Adipocyte (in vitro differentiated cells): ENCODE measurements at regions not wholly inside any gene's neighbourhood (a gene's known extent, or its start where the extent isn't known, plus 50 kb on each side); places are given as distances from the start of the nearest gene placed in this dataset.
"Not testable (repeated sequence)": the region's sequence is repeated elsewhere in the genome, so short reads cannot be mapped to it uniquely, and the experiment has no call there.

Experiments
- DNase-seq: peaks from one replicate; pipeline ENCODE4 v3.0.0-alpha.2; 2015; ENCODE audit warnings: low read depth
- H3K27me3 ChIP-seq: replicated peaks from 2 replicates; pipeline ENCODE4 v1.7.0; 2013; ENCODE audit warnings: mild to moderate bottlenecking, low read length, moderate library complexity; ENCODE audit not compliant: control insufficient read depth, insufficient read depth
- H3K36me3 ChIP-seq: 2 replicates; pipeline ENCODE4 v1.7.0; 2013; ENCODE audit warnings: low read length, mild to moderate bottlenecking, moderate library complexity; ENCODE audit not compliant: control insufficient read depth, insufficient read depth, severe bottlenecking
- H3K4me1 ChIP-seq: 2 replicates; pipeline ENCODE4 v1.7.0; 2013; ENCODE audit warnings: mild to moderate bottlenecking, low read length, moderate library complexity; ENCODE audit not compliant: control insufficient read depth, insufficient read depth
- H3K4me3 ChIP-seq: 2 replicates; pipeline ENCODE4 v1.7.0; 2013; ENCODE audit warnings: mild to moderate bottlenecking, low read length, moderate library complexity
- H3K9ac ChIP-seq: 2 replicates; pipeline ENCODE4 v1.7.0; 2013; ENCODE audit warnings: mild to moderate bottlenecking, low read length, moderate library complexity
- H3K9me3 ChIP-seq: 2 replicates; pipeline ENCODE4 v1.7.0; 2013; ENCODE audit warnings: mild to moderate bottlenecking, low read length, moderate library complexity; ENCODE audit not compliant: control insufficient read depth

DNA sequence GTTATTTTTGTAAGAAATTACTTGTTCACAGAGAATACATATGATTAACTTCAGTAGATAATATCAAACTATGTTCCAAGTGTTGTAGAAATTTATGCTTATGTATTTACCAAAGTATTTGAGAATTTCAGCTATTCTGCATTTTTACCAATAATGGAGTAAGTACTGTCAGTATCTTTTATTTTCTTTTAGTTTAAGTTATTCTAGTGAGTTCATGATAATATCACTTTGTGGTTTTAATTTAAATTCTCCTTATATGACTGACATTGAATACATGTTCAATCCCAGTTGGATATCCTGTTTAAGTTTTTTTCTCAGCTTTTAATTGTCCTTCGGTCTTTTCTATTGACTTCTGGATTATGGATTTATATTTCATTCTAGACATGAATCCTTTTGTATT is 1024.6 kb downstream of the EFNA5 start:
- H3K9ac ChIP-seq = no peak overlapping the region

DNA sequence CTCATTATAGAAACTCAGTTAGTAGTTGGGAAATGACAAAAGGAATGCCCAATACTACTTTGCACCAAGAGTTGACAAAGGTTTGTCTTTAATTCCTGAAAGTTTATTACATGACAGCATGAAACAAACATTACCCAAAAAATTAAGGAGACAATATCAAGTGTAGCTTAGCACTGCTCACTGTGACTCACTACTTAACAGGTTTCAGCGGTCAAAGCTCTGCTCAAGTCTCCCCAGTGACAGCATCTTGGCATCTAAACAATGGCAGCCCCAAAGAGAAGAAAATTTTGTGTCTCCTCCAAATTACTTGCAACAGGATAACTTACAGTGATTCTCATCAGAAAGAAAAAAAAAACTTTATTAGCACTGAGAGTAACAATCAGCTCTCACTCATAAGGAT is 1030.2 kb downstream of the EFNA5 start:
- H3K36me3 ChIP-seq = no peaks in the 10 kb centered on the region
- H3K9me3 ChIP-seq = no peaks in the 10 kb centered on the region
- H3K27me3 ChIP-seq = no peaks in the 10 kb centered on the region
- H3K4me3 ChIP-seq = no peak overlapping the region
- H3K9ac ChIP-seq = no peak overlapping the region
- DNase-seq = no peak
- no peaks in the 10 kb centered on the region for H3K4me1 ChIP-seq

More for the DNA sequence above, 1024.6 kb downstream of the EFNA5 start:
- no peaks in the 10 kb centered on the region for H3K36me3 ChIP-seq
- no peaks in the 10 kb centered on the region for H3K4me1 ChIP-seq
- no peak for DNase-seq
- no peaks in the 10 kb centered on the region for H3K27me3 ChIP-seq
- H3K4me3 ChIP-seq = no peak overlapping the region
- no peaks in the 10 kb centered on the region for H3K9me3 ChIP-seq

DNA sequence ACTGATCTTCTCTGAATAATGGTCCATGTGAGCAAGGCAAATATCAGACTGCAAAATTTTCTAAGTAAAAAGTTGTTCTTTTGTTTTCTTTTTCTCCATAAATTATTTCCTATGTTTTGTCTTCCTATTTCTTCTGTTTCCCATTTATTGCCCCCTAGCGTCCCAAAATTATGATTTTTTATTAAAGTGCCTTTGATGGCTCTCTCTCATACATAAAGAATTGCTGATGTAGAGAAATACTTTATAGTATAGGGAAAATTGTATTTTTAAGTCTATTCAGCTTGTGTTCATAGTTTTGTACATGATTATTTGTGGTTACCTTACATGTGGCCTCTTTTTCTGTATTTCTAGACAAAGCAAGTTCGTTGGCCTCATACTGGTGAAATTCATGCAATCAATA is 1031.2 kb downstream of the EFNA5 start:
- Histone ChIP-seq H3K4me3 (no peak overlapping the region), H3K9ac (no peak overlapping the region), H3K36me3 (no peaks in the 10 kb centered on the region), H3K27me3 (no peaks in the 10 kb centered on the region), H3K4me1 (no peaks in the 10 kb centered on the region), H3K9me3 (no peaks in the 10 kb centered on the region)
- DNase-seq = peak; percentile 11

DNA sequence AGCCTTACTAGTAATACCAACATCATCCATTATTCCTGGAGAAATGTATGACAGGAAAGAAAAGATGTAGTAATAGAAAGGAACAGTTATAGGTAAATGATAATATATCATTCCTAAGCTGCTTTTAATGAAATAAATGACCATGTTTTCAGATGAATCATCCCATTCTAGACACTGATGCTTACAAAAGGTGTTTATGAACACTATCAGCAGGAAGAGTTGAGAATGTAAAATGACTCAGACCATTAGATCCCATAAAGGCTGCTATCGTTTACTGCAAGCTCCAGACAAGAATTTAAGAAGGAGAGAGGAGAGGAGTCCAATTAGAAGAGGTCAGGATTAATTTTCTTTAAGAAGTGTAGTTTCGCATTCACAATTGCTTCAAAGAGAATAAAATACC is 1033.5 kb downstream of the EFNA5 start:
- Histone ChIP-seq H3K27me3 (no peaks in the 10 kb centered on the region), H3K36me3 (no peaks in the 10 kb centered on the region), H3K4me3 (no peak overlapping the region), H3K9me3 (no peaks in the 10 kb centered on the region), H3K9ac (no peak overlapping the region), H3K4me1 (no peaks in the 10 kb centered on the region)
- no peak for DNase-seq

DNA sequence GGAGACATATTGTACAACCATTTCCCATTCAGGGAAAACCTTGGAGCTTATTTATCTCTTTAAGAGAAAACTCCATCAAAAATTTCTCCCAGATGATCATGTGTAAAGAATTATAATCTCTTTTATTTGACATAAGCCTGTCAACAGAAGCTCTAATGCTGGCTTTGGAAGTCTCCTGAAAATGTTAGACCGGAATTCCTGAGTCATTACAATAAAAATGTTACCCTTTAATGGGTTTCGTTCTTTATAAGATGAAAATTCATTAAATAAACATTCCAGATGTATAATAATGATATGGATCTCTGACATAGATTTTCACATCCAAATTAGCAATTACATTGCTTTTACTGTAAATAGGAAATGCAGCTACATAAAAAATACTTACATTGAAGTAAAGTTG is 1036.4 kb downstream of the EFNA5 start:
- H3K27me3 ChIP-seq = no peaks in the 10 kb centered on the region
- no peak for DNase-seq
- no peak overlapping the region for H3K9ac ChIP-seq
- H3K36me3 ChIP-seq = no peaks in the 10 kb centered on the region
- H3K9me3 ChIP-seq = no peaks in the 10 kb centered on the region
- H3K4me1 ChIP-seq = no peaks in the 10 kb centered on the region
- no peak overlapping the region for H3K4me3 ChIP-seq

DNA sequence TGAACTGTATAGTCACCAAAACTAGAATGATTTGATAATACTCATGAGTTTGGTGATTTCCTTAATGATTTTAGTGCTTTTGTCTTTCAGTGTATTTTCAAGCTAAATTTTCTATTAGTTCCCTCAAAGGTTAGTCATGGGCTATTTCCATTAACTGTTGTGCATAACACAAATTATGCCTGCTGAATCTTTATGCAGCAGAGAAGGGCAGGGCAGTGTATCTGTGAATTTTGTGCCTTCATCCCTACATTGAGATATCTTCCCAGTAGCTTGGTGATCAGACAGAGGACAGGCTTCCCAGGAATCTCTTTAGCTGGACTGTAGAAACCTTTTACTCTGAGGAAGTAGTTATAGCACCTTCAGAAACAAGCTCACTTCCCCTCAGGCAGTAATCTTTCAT is 1036.9 kb downstream of the EFNA5 start:
- Histone ChIP-seq H3K9me3 (no peaks in the 10 kb centered on the region), H3K4me1 (no peaks in the 10 kb centered on the region), H3K9ac (no peak overlapping the region), H3K4me3 (no peak overlapping the region), H3K36me3 (no peaks in the 10 kb centered on the region), H3K27me3 (no peaks in the 10 kb centered on the region)
- DNase-seq = no peak

DNA sequence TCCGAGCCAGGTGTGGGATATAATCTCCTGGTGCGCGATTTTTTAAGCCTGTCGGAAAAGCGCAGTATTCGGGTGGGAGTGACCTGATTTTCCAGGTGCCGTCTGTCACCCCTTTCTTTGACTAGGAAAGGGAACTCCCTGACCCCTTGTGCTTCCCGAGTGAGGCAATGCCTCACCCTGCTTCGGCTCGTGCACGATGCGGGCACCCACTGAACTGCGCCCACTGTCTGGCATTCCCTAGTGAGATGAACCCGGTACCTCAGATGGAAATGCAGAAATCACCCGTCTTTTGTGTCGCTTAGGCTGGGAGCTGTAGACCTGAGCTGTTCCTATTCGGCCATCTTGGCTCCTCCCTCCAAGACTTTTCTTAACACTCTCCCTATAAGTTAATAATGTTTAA is 1042.3 kb downstream of the EFNA5 start:
- H3K4me3 ChIP-seq, H3K4me1 ChIP-seq, H3K9ac ChIP-seq, H3K27me3 ChIP-seq, H3K36me3 ChIP-seq, H3K9me3 ChIP-seq, DNase-seq: not testable (repeated sequence)

DNA sequence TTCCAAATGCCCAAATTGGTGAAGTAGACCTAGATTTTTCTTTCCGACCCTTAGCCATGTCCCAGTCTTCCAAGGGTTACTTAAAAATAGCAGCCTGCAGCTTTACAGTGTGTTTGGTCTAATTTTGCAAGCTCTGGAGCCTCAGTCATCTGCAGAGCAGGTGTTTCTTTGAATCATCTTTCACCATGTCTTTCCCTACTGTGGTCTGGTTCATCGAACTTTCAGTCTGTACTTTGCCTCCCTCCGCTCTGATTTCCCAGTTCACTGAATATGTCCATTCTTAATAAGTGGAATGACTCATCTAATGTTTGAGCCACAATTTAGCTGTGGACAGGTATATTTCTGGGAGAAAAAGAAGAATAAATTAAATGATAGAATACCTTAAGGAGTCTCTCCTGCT is 1060.7 kb downstream of the EFNA5 start:
- Histone ChIP-seq H3K27me3 (no peaks in the 10 kb centered on the region), H3K9me3 (no peaks in the 10 kb centered on the region), H3K36me3 (no peaks in the 10 kb centered on the region), H3K4me3 (no peak overlapping the region), H3K4me1 (no peaks in the 10 kb centered on the region), H3K9ac (no peak overlapping the region)
- no peak for DNase-seq

DNA sequence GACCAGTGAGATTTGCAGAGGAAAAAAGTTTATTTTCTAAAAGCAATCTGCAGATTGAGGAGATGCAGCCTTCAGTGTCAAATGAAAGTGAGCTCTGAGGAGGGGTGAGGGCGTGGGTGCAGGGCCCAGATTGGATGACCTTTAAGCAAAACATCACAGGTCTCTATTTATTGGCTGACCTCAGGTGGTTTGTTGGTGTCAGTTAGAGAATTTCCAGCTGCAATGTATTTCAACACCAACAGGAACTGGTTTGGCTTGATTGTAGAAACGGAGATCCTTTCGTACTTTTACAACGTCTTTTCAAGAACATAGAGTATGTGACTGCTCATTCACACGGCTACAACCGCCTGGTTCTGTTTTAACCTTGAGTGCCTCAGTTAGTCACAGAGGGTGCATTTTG is 1069.1 kb downstream of the EFNA5 start:
- no peaks in the 10 kb centered on the region for H3K9me3 ChIP-seq
- H3K4me3 ChIP-seq = no peak overlapping the region
- H3K27me3 ChIP-seq = no peaks in the 10 kb centered on the region
- no peaks in the 10 kb centered on the region for H3K4me1 ChIP-seq
- H3K9ac ChIP-seq = no peak overlapping the region
- H3K36me3 ChIP-seq = no peaks in the 10 kb centered on the region
- no peak for DNase-seq

DNA sequence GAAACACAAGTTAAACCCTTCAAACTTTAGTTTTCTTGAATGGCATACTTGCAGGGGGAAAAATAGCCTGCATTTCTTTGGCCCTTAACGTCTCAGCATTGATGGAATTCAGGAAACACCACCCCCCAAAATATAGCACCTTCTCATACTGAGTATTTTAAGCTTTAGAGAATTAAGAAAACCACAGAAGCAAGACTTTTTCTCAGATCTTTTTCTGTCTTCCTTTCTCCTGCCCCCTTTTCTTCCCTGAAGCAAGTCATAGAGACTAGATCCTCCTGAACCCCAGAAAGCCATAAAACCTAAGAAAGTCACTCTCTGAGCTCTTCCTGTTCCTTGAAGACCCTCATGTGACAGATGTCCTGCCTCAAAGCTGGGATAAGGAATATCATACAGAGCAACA is 1069.9 kb downstream of the EFNA5 start:
- H3K36me3 ChIP-seq = no peaks in the 10 kb centered on the region

DNA sequence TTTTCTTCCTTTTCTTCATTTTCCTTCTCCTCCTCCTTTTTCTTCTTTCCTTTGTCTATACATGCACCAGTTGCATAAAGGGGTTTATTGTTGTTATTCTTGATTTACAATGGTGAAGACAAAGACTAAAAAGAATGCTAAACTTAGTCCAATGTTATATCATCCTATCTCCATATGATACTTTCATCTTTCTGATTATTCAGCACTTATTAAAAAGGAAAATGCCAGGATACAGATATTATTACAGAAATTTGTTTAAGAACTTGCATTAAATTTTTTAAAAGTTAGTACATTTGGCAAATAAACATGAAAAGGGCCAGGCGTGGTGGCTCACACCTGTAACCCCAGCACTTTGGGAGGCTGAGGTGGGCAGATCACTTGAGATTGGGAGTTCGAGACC is 1074.9 kb downstream of the EFNA5 start:
- no peaks in the 10 kb centered on the region for H3K4me1 ChIP-seq
- H3K9me3 ChIP-seq = no peaks in the 10 kb centered on the region
- no peaks in the 10 kb centered on the region for H3K27me3 ChIP-seq
- H3K36me3 ChIP-seq = no peaks in the 10 kb centered on the region
- DNase-seq = no peak
- no peak overlapping the region for H3K4me3 ChIP-seq
- H3K9ac ChIP-seq = no peak overlapping the region

More for the DNA sequence above, 1069.9 kb downstream of the EFNA5 start:
- H3K27me3 ChIP-seq = no peaks in the 10 kb centered on the region
- no peaks in the 10 kb centered on the region for H3K9me3 ChIP-seq
- H3K9ac ChIP-seq = no peak overlapping the region
- no peak for DNase-seq
- H3K4me3 ChIP-seq = no peak overlapping the region
- no peaks in the 10 kb centered on the region for H3K4me1 ChIP-seq

DNA sequence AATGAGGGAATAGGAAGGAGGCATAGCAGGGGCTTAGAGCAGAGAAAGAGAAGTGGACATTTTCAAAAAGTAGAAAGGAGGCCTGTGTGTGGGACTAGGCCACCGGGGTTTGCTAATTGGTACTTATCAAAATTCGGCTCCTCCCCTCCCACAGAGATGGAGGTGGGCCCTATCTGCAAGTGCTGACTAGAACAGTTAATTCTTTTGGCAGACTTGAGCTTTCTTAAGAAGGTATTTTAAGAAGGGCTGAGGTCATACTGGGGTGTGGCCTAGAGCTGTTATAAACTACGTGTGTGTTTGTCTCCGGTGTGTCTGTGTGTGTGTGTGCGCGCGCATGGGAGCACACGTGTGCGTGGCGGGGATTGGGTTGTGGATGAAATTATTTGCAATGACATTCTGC is 1086.5 kb downstream of the EFNA5 start:
- Histone ChIP-seq H3K4me3 (no peak overlapping the region), H3K9ac (no peak overlapping the region), H3K27me3 (no peaks in the 10 kb centered on the region), H3K36me3 (no peaks in the 10 kb centered on the region), H3K4me1 (no peaks in the 10 kb centered on the region), H3K9me3 (no peaks in the 10 kb centered on the region)
- no peak for DNase-seq
